HG03520 (cell line): ENCODE measurements at regions not wholly inside any gene's neighbourhood (a gene's known extent, or its start where the extent isn't known, plus 50 kb on each side); places are given as distances from the start of the nearest gene placed in this dataset.
"Not testable (repeated sequence)": the region's sequence is repeated elsewhere in the genome, so short reads cannot be mapped to it uniquely, and the experiment has no call there.

Experiments used
- ATAC-seq: cut with Tn5 transposase; IDR thresholded peaks from one replicate; pipeline ENCODE4 v1.9.1; 2021; ENCODE audit warnings: mild to moderate bottlenecking, moderate library complexity; ENCODE audit not compliant: unreplicated experiment

DNA sequence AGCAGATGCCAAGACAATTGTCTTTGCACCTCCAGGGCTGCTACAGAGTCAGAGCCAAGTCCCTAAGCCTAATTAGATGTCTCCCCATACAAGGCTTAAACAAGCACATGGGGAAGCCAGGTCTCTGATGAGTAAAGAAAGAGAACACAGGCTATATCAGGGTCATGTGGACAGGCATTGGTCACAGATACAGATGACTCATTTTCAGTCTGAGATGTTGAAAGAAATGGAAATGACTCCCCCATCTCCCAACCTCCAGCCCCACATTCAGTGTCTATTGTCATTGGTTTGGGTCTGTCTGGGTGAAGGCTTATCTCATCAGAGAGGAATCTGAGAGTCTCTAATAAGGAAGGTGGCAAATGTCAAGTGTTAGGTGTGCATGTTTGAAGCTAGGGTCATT, 290.1 kb upstream of the KIAA1217 start:
- no peak for ATAC-seq

- ATAC-seq: no peak
Measured at GRCh38 chr10:23927576-23928325, 281.2 kb upstream of the KIAA1217 start.

DNA sequence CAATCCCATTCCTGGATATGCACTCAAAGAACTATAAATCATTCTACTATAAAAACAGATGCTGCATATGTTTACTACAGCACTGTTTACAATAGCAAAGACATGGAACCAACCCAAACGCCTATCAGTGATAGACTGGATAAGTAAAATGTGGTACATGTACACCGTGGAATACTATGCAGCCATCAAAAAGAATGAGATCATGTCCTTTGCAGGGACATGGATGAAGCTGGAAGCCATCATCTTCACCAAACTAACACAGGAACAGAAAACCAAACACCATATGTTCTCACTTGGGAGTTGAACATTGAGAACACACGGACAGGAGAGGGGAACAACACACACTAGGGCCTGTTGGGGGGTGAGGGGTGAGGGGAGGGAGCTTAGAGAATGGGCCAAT, 274.9 kb upstream of the KIAA1217 start:
- ATAC-seq: not testable (repeated sequence)

DNA sequence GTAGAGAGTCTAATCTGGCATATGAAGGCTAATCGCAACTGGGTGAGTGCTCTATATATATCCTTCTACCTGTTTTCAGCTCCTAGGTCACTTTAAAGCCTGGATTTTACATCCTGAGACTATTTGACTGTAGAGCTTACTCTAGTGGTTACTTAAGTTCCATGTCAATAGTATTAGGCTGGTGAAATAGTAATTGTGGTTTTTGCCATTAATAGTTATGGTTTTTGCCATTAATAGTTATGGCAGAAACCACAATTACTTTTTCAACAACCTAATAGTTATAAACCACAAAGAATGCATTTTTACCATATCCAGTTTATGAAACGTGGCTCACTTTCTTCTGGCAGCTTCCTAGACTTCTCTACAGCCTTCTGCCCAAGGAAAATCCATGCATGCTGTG, 263.1 kb upstream of the KIAA1217 start:
- ATAC-seq: no peak

DNA sequence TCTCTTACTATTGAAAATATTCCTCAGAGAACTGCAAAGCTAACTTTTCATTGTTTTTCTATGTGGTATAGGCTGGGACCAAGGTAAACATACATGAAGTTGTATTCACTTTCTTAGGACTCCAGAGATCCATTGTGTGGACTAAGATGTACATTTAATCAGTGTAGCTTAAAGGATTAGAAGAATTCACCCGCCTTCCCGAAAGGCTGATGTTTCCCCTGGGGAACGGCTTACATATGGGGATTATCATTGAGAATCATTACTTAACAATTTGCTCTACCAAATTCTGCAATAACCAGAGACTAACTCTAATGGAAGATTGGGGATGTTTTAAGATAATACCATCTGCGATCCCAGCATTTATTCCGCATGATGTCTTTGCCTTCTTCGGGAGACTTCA, 257.1 kb upstream of the KIAA1217 start:
- ATAC-seq: no peak

DNA sequence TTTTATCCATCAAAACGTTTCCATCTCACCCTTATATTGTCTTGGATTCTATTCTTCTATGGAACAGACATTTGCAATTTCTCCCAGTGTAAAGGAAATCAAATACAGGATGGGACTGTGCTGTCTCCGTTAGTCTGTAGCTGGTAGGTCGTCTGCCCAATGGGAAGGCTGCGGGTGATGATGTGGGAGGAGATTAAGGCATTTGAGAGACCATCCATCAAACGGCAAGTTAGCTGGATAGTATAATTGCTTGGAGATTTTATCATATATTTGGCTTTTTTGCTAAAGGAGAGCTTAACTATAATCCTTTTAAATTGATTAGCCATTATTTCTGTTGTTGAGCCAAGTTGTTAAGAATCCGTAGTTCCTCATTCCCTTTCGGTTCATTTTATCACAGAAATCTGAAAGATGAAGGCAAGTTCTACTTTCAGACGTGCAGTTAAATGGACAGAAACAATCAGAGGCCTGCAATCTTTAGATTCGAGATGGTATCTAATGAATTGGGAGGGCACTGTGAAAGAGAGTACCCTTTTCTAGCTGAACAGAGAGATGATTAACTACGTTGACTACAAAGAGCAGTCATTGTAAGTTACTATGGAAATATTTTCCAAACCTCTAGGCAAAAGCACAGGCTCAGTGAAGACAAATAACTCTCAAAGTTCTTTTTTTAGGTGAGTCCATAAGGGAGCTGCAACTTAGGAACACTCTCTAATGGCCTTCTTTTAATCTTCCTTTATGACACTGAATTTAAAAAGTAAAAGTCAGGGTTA, 253.3 kb upstream of the KIAA1217 start:
- ATAC-seq: no peak

DNA sequence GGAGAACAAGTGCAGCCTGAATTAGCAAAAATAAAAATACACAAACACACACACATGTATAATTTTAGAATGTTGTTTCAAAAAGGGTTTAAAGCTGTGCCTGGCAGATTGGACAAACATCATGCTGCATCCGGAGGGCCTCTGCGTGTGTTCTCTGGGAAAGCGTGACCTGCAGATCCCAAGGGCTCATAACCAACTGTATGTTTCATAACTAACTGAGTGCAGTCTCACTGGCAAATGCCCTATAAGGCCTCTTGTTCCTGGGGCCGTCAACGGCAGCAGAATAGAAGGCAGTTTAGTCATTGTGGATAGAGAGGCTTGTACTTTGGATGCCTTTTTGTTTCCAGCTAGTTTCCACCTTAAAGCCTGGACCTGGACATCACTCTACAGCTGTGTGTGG, 243.8 kb upstream of the KIAA1217 start:
- ATAC-seq: no peak

DNA sequence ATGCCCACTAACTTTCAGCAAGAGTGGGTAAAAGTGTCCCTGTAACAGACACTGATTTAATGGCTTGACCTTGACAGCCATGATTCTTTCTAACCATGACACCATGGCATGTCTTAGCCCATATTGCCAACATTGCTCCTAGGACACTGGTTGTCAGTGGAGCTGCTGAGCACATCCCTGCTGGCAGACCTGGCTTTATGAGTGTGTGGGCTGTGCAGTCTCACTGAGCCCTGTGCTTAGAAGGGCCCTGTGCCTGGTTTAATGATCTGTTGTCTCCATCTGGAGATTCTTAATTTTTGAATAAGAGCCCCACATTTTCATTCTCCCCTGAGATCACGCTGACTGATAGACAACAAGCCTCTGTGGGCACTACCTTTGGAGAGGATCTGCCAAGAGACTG, 243.1 kb upstream of the KIAA1217 start:
- ATAC-seq: no peak

DNA sequence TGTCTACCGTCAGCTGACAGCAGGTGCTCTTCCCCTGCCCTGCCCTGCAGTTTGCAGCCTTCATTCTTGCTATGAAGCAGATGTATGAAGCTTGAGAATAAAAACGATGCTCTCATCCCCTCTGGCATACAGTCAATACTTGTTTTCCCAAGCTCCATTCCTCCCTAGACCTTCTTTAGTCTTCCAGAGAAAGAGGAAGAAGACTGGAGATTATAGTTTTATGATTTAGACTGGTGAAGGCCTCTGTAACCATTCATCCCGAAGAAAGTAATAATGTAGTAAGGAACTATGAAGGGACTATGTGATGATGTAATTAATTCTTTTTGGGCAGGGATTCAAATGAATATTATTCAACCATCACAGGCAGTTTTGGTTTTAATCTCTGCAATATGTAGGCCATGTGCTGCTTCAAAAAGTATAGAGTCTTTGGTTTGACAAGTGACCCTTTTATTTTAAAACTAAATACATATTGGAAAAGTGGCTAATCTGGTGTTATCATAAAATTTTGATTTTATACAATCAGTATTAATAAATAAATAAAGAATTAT, 242.4 kb upstream of the KIAA1217 start:
- ATAC-seq: no peak

- ATAC-seq: no peak
Measured at GRCh38 chr10:23968301-23968700, 240.6 kb upstream of the KIAA1217 start.

DNA sequence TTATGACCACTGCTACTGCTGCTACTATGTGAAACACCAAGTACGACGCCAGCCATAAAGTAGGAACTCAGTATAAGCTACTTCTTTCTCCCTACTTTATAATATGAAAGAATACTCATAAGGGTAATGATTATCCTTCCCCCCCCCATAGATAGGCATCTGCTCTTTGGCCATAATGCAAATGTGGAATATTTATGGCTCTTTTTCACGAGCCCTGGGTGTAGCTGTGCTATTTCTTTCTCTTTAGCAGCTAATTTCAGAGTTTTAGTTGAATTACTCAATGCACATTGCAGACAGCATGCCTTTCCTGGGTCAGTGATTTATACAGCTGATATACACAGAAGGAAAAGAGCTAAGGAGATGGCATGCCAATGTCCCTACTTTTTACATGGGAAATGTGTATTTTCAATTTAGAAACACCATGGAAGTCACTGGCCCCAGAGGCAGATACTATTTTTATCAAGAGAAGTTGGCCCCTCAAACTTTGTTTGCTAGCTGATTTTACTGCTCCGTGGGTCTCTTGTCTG, 234.1 kb upstream of the KIAA1217 start:
- no peak for ATAC-seq

GRCh38 chr10:23975431-23975830, 233.5 kb upstream of the KIAA1217 start:
- ATAC-seq: no peak

DNA sequence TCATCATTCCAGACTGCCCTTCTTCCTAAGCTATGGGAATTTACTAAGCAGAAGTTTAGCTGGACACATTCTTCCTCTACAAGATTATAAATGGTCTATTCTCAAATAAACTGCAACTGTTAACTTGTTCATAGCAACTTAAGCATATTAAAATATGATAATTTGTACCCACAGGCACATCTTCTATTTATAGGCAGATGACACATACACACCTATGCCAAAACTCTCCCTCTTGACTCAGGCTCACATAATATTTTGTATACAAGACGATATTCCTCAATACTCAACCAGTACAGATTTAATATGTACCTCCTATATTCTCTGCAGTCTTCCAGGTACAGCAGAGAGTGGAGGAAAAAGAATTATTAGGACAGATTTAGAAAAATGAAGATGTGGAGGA, 232.7 kb upstream of the KIAA1217 start:
- no peak for ATAC-seq

- ATAC-seq: no peak
Measured at GRCh38 chr10:23978317-23978716, 230.6 kb upstream of the KIAA1217 start.

GRCh38 chr10:23980094-23980493, 228.8 kb upstream of the KIAA1217 start:
- no peak for ATAC-seq

- ATAC-seq: no peak
Measured at GRCh38 chr10:23981520-23982309, 227.2 kb upstream of the KIAA1217 start.

- ATAC-seq: not testable (repeated sequence)
Measured at GRCh38 chr10:23984405-23984804, 224.5 kb upstream of the KIAA1217 start.

GRCh38 chr10:23988006-23988405, 220.9 kb upstream of the KIAA1217 start:
- ATAC-seq: no peak

DNA sequence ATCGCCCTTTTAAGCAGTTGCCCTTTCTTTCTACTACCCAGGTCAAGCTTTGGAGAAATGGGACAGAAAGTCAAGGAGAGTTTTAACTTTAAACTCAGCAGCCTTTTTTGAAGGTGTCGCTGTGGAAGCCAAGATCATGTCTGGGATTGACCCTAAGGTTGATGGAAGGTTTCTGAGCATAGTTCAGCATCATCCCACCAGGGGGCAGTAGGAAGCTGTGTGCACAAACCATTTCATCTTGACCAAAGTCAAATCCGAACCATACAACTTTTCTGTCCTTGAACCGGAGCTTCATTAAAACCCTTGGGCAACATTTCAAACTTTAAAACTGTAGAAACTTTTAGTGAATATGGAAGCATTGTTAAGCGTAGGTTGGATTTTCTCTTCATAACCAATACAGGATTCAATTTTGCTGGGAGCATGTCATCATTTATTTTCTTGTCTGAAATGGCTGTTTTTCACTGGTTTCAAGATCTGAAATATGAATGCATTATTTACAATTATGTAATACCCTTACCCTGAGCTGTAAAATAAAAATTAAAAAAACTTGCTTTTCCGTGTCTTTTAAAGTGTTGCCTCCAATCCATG, 214.4 kb upstream of the KIAA1217 start:
- ATAC-seq: peak; percentile 72

DNA sequence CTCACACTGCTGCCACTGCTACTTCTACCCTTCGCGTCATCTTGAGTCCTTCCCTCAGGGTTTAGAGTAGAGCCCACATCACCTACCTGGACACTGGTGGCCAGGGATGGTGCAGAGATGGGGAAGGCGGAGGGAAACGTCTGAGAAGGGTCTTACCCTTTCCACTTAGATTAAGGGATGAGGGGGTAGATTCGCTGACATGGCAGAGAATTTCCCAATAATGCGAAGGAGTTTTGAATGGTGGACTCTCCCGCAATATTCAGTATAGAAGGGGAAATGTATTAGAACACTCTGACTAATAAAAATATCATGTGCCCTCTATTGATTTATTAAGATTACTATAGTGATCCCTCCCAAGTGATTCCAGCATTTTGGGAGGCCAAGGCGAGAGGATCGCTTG, 209.5 kb upstream of the KIAA1217 start:
- ATAC-seq: no peak
